Breast epithelium (tissue), 4 donors: ENCODE measurements at regions not wholly inside any gene's neighbourhood (a gene's known extent, or its start where the extent isn't known, plus 50 kb on each side); places are given as distances from the start of the nearest gene placed in this dataset.
"Not testable (repeated sequence)": the region's sequence is repeated elsewhere in the genome, so short reads cannot be mapped to it uniquely, and the experiment has no call there.

Source experiments
- DNase-seq, 2 donors: peaks; one replicate each; pipeline ENCODE4 v3.0.0-alpha.2; 2019; ENCODE audit warnings: low spot score in 2 of 2
- H3K27ac ChIP-seq, 2 donors: fragments of 200-600 bp; sonication (generic) in 1 of 2; one replicate each; pipeline ENCODE4 v1.5.1; 2016 to 2019; ENCODE audit warnings: mild to moderate bottlenecking in 1 of 2
- H3K27me3 ChIP-seq, 2 donors: fragments of 200-600 bp; sonication (generic) in 1 of 2; one replicate each; pipeline versions ENCODE4 v1.5.1 to v1.6.0; 2017 to 2019; ENCODE audit warnings: control low read depth in 1 of 2, mild to moderate bottlenecking in 1 of 2
- H3K36me3 ChIP-seq: fragments of 200-600 bp; one replicate; pipeline ENCODE4 v1.5.1; 2019
- H3K4me1 ChIP-seq, 2 donors: fragments of 200-600 bp; sonication (generic); one replicate each; pipeline ENCODE4 v1.5.1; 2016 to 2019; ENCODE audit warnings: control low read depth in 1 of 2
- H3K4me3 ChIP-seq, 3 donors: fragments of 200-600 bp; sonication (generic); 1 replicate in 2 of 3; 2 replicates in 1 of 3; pipeline ENCODE4 v1.5.1; 2016 to 2019; ENCODE audit warnings: mild to moderate bottlenecking in 3 of 3, moderate library complexity in 2 of 3
- H3K9me3 ChIP-seq, 2 donors: fragments of 200-600 bp; sonication (generic) in 1 of 2; one replicate each; pipeline ENCODE4 v1.5.1; 2016 to 2019; ENCODE audit warnings: control low read depth in 1 of 2
- CTCF ChIP-seq, 3 donors: fragments of 450-650 bp; IDR thresholded peaks; one replicate each; pipeline ENCODE4 v1.5.1; 2016 to 2017; ENCODE audit warnings: antibody characterized with exemption in 3 of 3, mild to moderate bottlenecking in 3 of 3, moderate library complexity in 3 of 3
- POLR2A ChIP-seq: fragments of 450-650 bp; IDR thresholded peaks from one replicate; pipeline ENCODE4 v1.6.1; 2016; ENCODE audit warnings: antibody characterized with exemption, mild to moderate bottlenecking, moderate library complexity
- POLR2AphosphoS5 ChIP-seq, 3 donors: sonication (generic); formaldehyde crosslinking; IDR thresholded peaks; one replicate each; pipeline ENCODE4 v1.6.1; 2017; ENCODE audit warnings: antibody characterized with exemption in 3 of 3
- intact Hi-C: fragments of 100-400 bp; cut with DNase I; formaldehyde crosslinking; loops from one replicate; pipeline ENCODE4 v1.15.1; 2023; ENCODE audit warnings: low total_unique reads

GRCh38 chr7:93804726-93805125 is 85.8 kb downstream of the TFPI2 start:
- no peak overlapping the region for H3K27ac ChIP-seq
- no peaks in the 10 kb centered on the region for H3K4me1 ChIP-seq
- H3K27me3 ChIP-seq = no peaks in the 10 kb centered on the region
- TF ChIP-seq POLR2AphosphoS5 (IDR thresholded peaks at IDR 0.05) (no peak), POLR2A (no peak), CTCF (IDR thresholded peaks at IDR 0.05) (no peak)
- intact Hi-C loops = no loop called here
- no peaks in the 10 kb centered on the region for H3K36me3 ChIP-seq
- peaks cover 0 to 13% of the 10 kb centered on the region in 2 donors for H3K9me3 ChIP-seq
- H3K4me3 ChIP-seq = no peak overlapping the region
- DNase-seq = no peak

- no peaks in the 10 kb centered on the region for H3K36me3 ChIP-seq
- no peaks in the 10 kb centered on the region for H3K4me1 ChIP-seq
- intact Hi-C loops = no loop called here
- no peak overlapping the region for H3K4me3 ChIP-seq
- no peak for DNase-seq
- H3K27me3 ChIP-seq = no peaks in the 10 kb centered on the region
- H3K9me3 ChIP-seq = peaks cover 0 to 13% of the 10 kb centered on the region in 2 donors
- TF ChIP-seq POLR2AphosphoS5 (IDR thresholded peaks at IDR 0.05) (no peak), CTCF (IDR thresholded peaks at IDR 0.05) (peak in 1 of 3 donors; percentile 41)
- no peak overlapping the region for H3K27ac ChIP-seq
Observed at GRCh38 chr7:93799750-93800357, 90.7 kb downstream of the TFPI2 start.

- H3K27me3 ChIP-seq, intact Hi-C loops, DNase-seq, H3K4me1 ChIP-seq, H3K4me3 ChIP-seq, H3K36me3 ChIP-seq, H3K27ac ChIP-seq, H3K9me3 ChIP-seq: not testable (repeated sequence)
Observed at GRCh38 chr7:93793084-93793697, 97.4 kb downstream of the TFPI2 start.

- DNase-seq = no peak
- Histone ChIP-seq H3K4me1 (no peaks in the 10 kb centered on the region), H3K9me3 (no peaks in the 10 kb centered on the region), H3K27me3 (no peaks in the 10 kb centered on the region), H3K4me3 (no peak overlapping the region), H3K27ac (no peak overlapping the region), H3K36me3 (no peaks in the 10 kb centered on the region)
- TF ChIP-seq CTCF (IDR thresholded peaks at IDR 0.05) = no peak
- no peak for TF ChIP-seq POLR2AphosphoS5 (IDR thresholded peaks at IDR 0.05)
- no peak for TF ChIP-seq POLR2A
- intact Hi-C loops = no loop called here
Observed at GRCh38 chr7:93779115-93779514, 111.4 kb downstream of the TFPI2 start.

GRCh38 chr7:93778384-93778783 is 112.2 kb downstream of the TFPI2 start:
- H3K4me1 ChIP-seq = no peaks in the 10 kb centered on the region
- H3K27me3 ChIP-seq = no peaks in the 10 kb centered on the region
- no peak overlapping the region for H3K4me3 ChIP-seq
- no peak for DNase-seq
- H3K36me3 ChIP-seq = no peaks in the 10 kb centered on the region
- intact Hi-C loops = no loop called here
- no peaks in the 10 kb centered on the region for H3K9me3 ChIP-seq
- TF ChIP-seq POLR2AphosphoS5 (IDR thresholded peaks at IDR 0.05) (no peak), POLR2A (no peak), CTCF (IDR thresholded peaks at IDR 0.05) (no peak)
- no peak overlapping the region for H3K27ac ChIP-seq
